Upper lobe of left lung (tissue), 6 donors: ENCODE measurements at regions not wholly inside any gene's neighbourhood (a gene's known extent, or its start where the extent isn't known, plus 50 kb on each side); places are given as distances from the start of the nearest gene placed in this dataset.

ENCODE experiments used
- ATAC-seq, 2 donors: fragments of 200-7000 bp; cut with Tn5 transposase; one replicate each; pipeline ENCODE4 v1.9.1; 2022; ENCODE audit warnings: mild to moderate bottlenecking in 2 of 2, moderate library complexity in 2 of 2; ENCODE audit not compliant: low FRiP score in 2 of 2
- DNase-seq, 2 donors: peaks; one replicate each; pipeline ENCODE4 v3.0.0-alpha.2; 2019 to 2020
- H3K27ac ChIP-seq, 4 donors: fragments of 200-600 bp; sonication (generic); one replicate each; pipeline ENCODE4 v1.5.1; 2016 to 2019
- H3K27me3 ChIP-seq, 4 donors: fragments of 200-600 bp; sonication (generic); one replicate each; pipeline ENCODE4 v1.5.1; 2017 to 2019
- H3K36me3 ChIP-seq, 4 donors: fragments of 200-600 bp; sonication (generic); one replicate each; pipeline ENCODE4 v1.5.1; 2016 to 2019
- H3K4me1 ChIP-seq, 4 donors: fragments of 200-600 bp; sonication (generic); one replicate each; pipeline ENCODE4 v1.5.1; 2018 to 2019
- H3K4me3 ChIP-seq, 4 donors: fragments of 200-600 bp; sonication (generic); one replicate each; pipeline ENCODE4 v1.5.1; 2017 to 2019; ENCODE audit warnings: mild to moderate bottlenecking in 2 of 4, moderate library complexity in 1 of 4
- H3K9me3 ChIP-seq, 4 donors: fragments of 200-600 bp; sonication (generic); one replicate each; pipeline ENCODE4 v1.5.1; 2018 to 2019
- EP300 ChIP-seq, 4 donors: sonication (generic); formaldehyde crosslinking; IDR thresholded peaks; one replicate each; pipeline ENCODE4 v1.5.1; 2017; ENCODE audit warnings: antibody characterized with exemption in 4 of 4, control low read depth in 2 of 4
- POLR2A ChIP-seq, 4 donors: fragments of 450-650 bp; IDR thresholded peaks; one replicate each; pipeline ENCODE4 v1.5.1; 2016 to 2017; ENCODE audit warnings: antibody characterized with exemption in 4 of 4, mild to moderate bottlenecking in 2 of 4
- POLR2AphosphoS5 ChIP-seq, 2 donors: sonication (generic); formaldehyde crosslinking; IDR thresholded peaks; one replicate each; pipeline ENCODE4 v1.5.1; 2017; ENCODE audit warnings: antibody characterized with exemption in 2 of 2
- WGBS, 2 donors: methylation state at CpG; one replicate each; pipeline ENCODE4 v1.1.5; 2017 to 2018; 5-methylcytosine and 5-hydroxymethylcytosine counted together
- TF ChIP-seq, protein P1 (sequence below), 6 experiments: fragments of 450-650 bp in 4 of 6; fragments of 200-600 bp in 2 of 6; sonication (generic) in 2 of 6; IDR thresholded peaks; one replicate each; pipeline ENCODE4 v1.5.1; 2016 to 2019; ENCODE audit warnings: antibody characterized with exemption in 6 of 6
- donor health status: DM: no; HTN: no; CAD: no; lungs with moderate emphysema.
- donor health status: DM: no; HTN: yes; CAD: no; lungs with severe emphysema.

DNA sequence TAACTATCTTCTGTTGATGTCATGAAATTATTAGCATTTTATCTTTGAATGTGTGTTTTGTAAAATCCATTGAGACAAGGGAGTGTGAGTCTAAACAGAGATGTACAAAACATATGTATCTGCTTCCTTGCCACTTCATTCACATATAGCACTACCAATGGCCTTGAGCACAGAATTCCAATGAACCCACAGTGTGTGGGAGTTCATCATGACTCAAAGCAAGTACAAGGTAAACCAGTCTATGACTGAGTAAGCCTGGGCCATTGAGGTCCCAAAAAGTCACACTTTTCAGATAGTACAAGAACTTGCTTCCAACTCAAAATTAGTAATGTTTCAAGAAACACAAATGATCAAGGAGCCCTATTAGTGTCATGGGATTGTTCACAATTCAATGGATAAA lies 218.6 kb downstream of the MANEA start:
- DNase-seq (no peak), ATAC-seq (no peak)
- no peak for TF ChIP-seq POLR2AphosphoS5 (IDR thresholded peaks at IDR 0.05)
- no peak for TF ChIP-seq POLR2A (IDR thresholded peaks at IDR 0.05)
- no peak for TF ChIP-seq EP300 (IDR thresholded peaks at IDR 0.05)
- TF ChIP-seq, protein P1, sequence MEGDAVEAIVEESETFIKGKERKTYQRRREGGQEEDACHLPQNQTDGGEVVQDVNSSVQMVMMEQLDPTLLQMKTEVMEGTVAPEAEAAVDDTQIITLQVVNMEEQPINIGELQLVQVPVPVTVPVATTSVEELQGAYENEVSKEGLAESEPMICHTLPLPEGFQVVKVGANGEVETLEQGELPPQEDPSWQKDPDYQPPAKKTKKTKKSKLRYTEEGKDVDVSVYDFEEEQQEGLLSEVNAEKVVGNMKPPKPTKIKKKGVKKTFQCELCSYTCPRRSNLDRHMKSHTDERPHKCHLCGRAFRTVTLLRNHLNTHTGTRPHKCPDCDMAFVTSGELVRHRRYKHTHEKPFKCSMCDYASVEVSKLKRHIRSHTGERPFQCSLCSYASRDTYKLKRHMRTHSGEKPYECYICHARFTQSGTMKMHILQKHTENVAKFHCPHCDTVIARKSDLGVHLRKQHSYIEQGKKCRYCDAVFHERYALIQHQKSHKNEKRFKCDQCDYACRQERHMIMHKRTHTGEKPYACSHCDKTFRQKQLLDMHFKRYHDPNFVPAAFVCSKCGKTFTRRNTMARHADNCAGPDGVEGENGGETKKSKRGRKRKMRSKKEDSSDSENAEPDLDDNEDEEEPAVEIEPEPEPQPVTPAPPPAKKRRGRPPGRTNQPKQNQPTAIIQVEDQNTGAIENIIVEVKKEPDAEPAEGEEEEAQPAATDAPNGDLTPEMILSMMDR (IDR thresholded peaks at IDR 0.05) = no peak
- Histone ChIP-seq H3K27me3 (no peaks in the 10 kb centered on the region), H3K36me3 (no peaks in the 10 kb centered on the region), H3K4me3 (no peak overlapping the region), H3K4me1 (no peaks in the 10 kb centered on the region), H3K27ac (no peak overlapping the region), H3K9me3 (no peaks in the 10 kb centered on the region)

DNA sequence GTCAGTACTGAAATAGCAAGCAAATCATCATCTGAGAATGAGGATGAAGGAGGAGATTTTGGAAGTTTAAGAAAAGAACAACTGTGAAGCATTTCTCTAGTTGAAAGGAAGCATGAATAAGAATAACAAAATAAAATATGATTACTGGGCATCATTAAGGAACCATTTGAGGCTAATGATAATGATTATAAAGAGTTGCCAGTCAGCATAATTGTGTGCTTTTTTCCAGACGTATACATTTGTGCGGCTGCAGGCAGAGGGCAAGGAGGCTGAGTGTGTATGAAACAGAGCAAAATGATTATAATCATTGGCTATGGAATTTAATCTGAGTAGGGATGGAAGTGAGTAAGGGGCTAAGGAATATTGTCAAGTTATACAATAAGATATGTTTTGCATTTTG lies 218.7 kb upstream of the FUT9 start:
- no peak overlapping the region for H3K27ac ChIP-seq
- TF ChIP-seq POLR2AphosphoS5 (IDR thresholded peaks at IDR 0.05) (no peak), POLR2A (IDR thresholded peaks at IDR 0.05) (no peak)
- TF ChIP-seq, protein P1 (IDR thresholded peaks at IDR 0.05) = no peak
- H3K4me1 ChIP-seq = no peaks in the 10 kb centered on the region
- DNase-seq (no peak), ATAC-seq (no peak)
- no peak overlapping the region for H3K4me3 ChIP-seq
- 91% methylated on average over 2 of the region's 2 CpGs for WGBS, 2 donors
- no peaks in the 10 kb centered on the region for H3K27me3 ChIP-seq
- H3K36me3 ChIP-seq = no peaks in the 10 kb centered on the region
- no peaks in the 10 kb centered on the region for H3K9me3 ChIP-seq

DNA sequence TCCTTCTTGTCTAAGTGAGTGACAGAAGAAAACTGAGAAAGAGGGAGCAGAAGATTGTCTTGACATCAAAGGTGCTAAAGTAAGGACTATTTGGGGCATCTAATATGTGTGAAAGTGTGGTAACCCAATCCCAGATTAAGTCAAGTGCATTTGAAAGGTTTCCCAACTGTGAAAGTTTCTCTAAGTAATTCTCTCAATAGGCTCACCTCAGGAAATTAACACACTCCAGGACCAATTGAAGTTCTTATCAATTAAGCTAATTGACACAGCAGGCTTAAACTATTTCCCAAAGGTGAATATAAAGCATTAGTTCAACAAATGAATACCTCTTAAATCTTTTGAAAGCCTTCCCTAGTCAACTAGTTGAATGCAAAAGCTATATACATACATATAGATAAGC lies 212.8 kb upstream of the FUT9 start:
- TF ChIP-seq, protein P1 (IDR thresholded peaks at IDR 0.05) = no peak
- TF ChIP-seq POLR2A (IDR thresholded peaks at IDR 0.05) = no peak
- TF ChIP-seq POLR2AphosphoS5 (IDR thresholded peaks at IDR 0.05) = no peak
- TF ChIP-seq EP300 (IDR thresholded peaks at IDR 0.05) = no peak
- Histone ChIP-seq H3K27me3 (no peaks in the 10 kb centered on the region), H3K4me1 (no peaks in the 10 kb centered on the region), H3K27ac (no peak overlapping the region), H3K36me3 (no peaks in the 10 kb centered on the region), H3K4me3 (no peak overlapping the region), H3K9me3 (no peaks in the 10 kb centered on the region)
- ATAC-seq (no peak), DNase-seq (no peak)

DNA sequence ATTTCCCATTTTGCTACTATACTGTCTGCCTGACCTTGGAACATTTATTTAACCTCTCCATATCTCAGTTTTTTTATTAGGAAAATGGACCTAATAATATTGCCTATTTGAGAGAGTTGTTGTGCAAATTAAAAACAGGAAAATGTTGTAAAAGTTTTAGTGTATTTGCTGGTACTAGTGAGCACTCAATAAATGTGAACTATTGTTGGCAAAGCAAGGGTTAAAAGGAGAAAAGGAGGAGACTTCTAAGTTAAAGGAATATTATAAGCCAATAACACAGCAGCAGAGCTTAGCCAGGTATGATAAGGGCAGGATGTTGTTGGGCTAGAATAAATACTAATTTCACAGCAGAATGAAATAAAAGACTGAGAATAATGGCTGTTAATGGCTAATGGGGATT lies 211.9 kb upstream of the FUT9 start:
- no peak for TF ChIP-seq POLR2AphosphoS5 (IDR thresholded peaks at IDR 0.05)
- no peak for TF ChIP-seq EP300 (IDR thresholded peaks at IDR 0.05)
- TF ChIP-seq, protein P1 (IDR thresholded peaks at IDR 0.05) = no peak
- no peak for TF ChIP-seq POLR2A (IDR thresholded peaks at IDR 0.05)
- no peaks in the 10 kb centered on the region for H3K36me3 ChIP-seq
- no peaks in the 10 kb centered on the region for H3K27me3 ChIP-seq
- no peak overlapping the region for H3K27ac ChIP-seq
- no peaks in the 10 kb centered on the region for H3K4me1 ChIP-seq
- no peaks in the 10 kb centered on the region for H3K9me3 ChIP-seq
- DNase-seq (no peak), ATAC-seq (no peak)
- H3K4me3 ChIP-seq = no peak overlapping the region

DNA sequence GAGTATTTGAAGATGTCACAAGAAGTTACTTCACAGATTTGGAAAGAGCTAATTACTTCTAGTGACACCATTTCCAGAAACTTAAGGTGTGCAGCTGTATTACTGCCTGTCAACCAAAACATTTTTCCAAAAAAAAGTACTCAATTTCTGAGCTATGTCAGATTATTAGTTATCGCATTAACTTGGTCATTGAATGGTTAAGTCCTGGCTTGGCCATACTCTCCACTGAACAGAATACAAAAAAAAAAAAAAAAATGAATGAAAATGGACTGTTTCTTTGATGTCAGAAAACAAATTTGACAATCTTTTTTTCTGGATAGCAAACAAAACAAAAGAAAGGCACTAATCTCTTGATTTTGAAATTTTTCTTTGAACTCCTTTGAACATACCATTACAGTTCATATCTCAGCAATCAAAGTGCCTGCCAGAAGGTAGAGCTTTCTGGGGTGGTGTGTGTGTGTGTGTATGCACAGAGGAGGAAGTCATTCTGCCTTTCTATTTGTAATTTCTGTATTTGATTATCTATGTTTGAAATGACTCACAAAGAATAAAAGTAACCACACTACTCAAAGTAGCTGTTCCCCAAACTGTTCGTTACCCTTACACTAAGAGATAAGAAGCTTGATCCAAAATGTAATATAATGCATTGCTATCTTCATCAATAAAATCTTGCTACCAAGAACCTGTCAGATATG lies 210.8 kb upstream of the FUT9 start:
- no peaks in the 10 kb centered on the region for H3K27me3 ChIP-seq
- H3K9me3 ChIP-seq = no peaks in the 10 kb centered on the region
- TF ChIP-seq POLR2AphosphoS5 (IDR thresholded peaks at IDR 0.05) = no peak
- TF ChIP-seq, protein P1 (IDR thresholded peaks at IDR 0.05) = no peak
- TF ChIP-seq EP300 (IDR thresholded peaks at IDR 0.05) = no peak
- TF ChIP-seq POLR2A (IDR thresholded peaks at IDR 0.05) = no peak
- no peaks in the 10 kb centered on the region for H3K4me1 ChIP-seq
- 72 to 75% methylated on average over 2 of the region's 2 CpGs for WGBS, 2 donors
- H3K27ac ChIP-seq = no peak overlapping the region
- H3K4me3 ChIP-seq = no peak overlapping the region
- DNase-seq (no peak), ATAC-seq (no peak)
- no peaks in the 10 kb centered on the region for H3K36me3 ChIP-seq
